ENCODE measurements at regions not wholly inside any gene's neighbourhood (a gene's known extent, or its start where the extent isn't known, plus 50 kb on each side); places are given as distances from the start of the nearest gene placed in this dataset.

DNA sequence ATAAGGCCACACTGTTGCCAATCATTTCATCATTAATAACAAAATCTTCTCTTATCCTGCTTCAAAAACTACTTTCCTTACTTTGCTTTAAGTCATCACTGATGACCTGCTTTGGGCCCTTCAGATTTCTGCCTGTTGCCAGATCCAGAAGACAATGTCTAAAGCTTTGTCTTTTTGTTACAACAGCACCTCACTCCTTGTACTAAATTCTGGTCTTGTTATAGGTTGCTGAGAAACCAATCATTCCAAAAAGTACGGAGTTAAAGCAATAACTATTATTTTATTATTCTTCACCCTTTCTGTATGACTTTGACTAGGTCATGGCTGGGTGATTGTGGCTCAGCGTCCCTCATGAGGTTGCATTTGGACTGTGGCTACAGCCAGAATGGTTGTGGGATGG is 633.5 kb downstream of the PTPRU start:
- TF ChIP-seq POLR2A (IDR thresholded peaks at IDR 0.05; ENCODE audit: low read depth, low read length), result no peak
- FAIRE-seq (no peak), DNase-seq (ENCODE audit: insufficient read length, low spot score) (no peak)

DNA sequence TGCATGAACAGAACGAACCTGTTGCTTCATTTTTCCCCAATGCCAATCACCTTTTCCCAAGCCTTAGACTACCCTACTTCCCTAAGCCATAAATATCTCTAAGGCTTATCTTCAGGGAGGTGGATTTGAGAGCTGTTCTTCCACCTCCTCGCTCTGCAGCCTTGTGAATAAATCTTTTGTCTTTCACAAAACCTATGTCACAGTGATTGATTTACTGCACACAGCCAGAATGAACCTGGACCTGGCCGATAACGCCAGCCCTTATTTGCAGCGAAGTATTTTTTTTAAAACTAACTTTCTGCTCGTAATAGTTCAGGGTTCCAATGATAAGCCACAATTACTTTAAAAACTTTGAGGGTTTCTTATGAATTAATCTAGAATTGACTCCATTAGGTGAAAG is 632.6 kb downstream of the PTPRU start:
- TF ChIP-seq PAX5 (IDR thresholded peaks at IDR 0.05; ENCODE audit: insufficient read depth, low read length, severe bottlenecking), result no peak
- TF ChIP-seq POU2F2 (IDR thresholded peaks at IDR 0.05; ENCODE audit: low read depth, low read length), result no peak
- no peak for TF ChIP-seq TAF1 (IDR thresholded peaks at IDR 0.05; ENCODE audit: low read depth, low read length)
- no peak for TF ChIP-seq SPI1 (IDR thresholded peaks at IDR 0.05; ENCODE audit: low read depth, low read length)
- no peak for TF ChIP-seq POLR2AphosphoS5 (IDR thresholded peaks at IDR 0.05; ENCODE audit: low read depth, low read length)
- TF ChIP-seq POLR2A (IDR thresholded peaks at IDR 0.05; ENCODE audit: low read depth, low read length), result no peak
- DNase-seq (ENCODE audit: insufficient read length, low spot score) (no peak), FAIRE-seq (no peak)

DNA sequence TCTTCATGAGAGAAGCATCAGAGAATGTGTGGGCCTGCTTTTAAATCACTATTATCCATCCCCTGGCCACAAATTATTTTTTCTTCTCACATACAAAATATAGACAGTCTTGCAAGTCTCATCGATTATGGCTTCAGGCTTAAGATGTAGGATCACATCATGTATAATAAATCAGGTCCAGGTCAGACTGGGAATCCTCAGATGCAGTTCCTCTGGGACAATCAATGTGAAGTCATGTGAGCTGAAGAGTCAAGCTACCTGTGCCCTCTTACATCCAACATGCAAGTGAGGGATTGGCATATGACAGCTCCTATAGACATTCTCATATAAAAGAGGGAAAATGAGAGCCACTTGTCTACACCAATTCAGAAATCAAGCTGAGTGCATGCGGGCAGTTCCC is 631.8 kb downstream of the PTPRU start:
- FAIRE-seq (no peak), DNase-seq (ENCODE audit: insufficient read length, low spot score) (no peak)
- TF ChIP-seq POU2F2 (IDR thresholded peaks at IDR 0.05; ENCODE audit: low read depth, low read length) (no peak), POLR2A (IDR thresholded peaks at IDR 0.05; ENCODE audit: low read depth, low read length) (no peak), PAX5 (IDR thresholded peaks at IDR 0.05; ENCODE audit: insufficient read depth, low read length, severe bottlenecking) (no peak), SPI1 (IDR thresholded peaks at IDR 0.05; ENCODE audit: low read depth, low read length) (no peak), POLR2AphosphoS5 (IDR thresholded peaks at IDR 0.05; ENCODE audit: low read depth, low read length) (no peak), TAF1 (IDR thresholded peaks at IDR 0.05; ENCODE audit: low read depth, low read length) (no peak)

DNA sequence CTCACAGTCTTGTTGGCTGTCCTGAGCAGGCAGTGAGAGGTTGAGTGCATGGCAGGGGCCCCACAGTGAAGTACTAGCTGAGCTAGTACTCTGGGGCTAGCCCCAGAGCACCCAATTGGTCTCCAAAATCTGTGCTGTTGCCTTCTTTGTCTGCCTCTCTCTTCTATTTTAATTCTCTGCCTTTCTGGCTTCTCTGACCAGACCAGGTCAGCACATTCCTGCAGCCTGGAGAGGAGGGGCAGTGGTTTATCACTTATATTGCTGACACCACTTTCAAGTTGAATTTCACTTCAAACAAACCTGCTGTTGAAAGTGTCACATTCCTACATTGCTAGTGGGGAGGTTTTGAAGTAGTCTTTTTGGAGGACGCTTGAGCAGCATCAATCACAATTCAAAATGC is 628.7 kb downstream of the PTPRU start:
- TF ChIP-seq SPI1 (IDR thresholded peaks at IDR 0.05; ENCODE audit: low read depth, low read length) (no peak), POU2F2 (IDR thresholded peaks at IDR 0.05; ENCODE audit: low read depth, low read length) (no peak), PAX5 (IDR thresholded peaks at IDR 0.05; ENCODE audit: insufficient read depth, low read length, severe bottlenecking) (no peak), POLR2AphosphoS5 (IDR thresholded peaks at IDR 0.05; ENCODE audit: low read depth, low read length) (no peak), POLR2A (IDR thresholded peaks at IDR 0.05; ENCODE audit: low read depth, low read length) (no peak), TAF1 (IDR thresholded peaks at IDR 0.05; ENCODE audit: low read depth, low read length) (no peak)
- FAIRE-seq, result no peak
- no peak for DNase-seq (ENCODE audit: insufficient read length, low spot score)

DNA sequence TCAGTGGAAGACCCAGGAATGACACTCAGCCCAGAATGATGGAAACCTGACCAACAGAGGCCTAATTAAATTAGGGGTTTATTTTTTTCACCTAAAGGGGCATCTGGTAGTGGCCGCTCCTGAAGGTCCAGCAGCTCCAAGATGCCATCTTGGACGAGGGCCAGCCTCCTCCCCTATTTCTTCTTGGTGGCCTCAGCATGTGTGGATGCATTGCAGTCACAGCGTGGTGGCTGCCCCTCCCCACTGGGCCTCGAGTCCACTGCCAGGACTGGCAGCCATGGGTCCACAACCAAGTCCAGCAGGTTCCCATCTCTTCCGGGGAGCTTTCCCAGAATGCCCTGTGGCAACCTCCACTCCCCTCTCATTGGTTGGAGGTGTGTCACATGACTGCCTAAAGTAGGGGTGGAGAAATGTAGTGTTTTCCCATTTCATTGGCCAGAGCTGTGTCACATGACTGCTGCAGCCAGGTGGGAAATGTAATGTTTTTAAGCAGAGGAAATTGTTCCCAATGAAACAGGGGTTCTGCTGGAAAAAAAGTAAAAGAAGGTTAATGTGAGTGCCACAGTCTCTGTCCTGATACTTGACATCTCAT is 628.2 kb downstream of the PTPRU start:
- DNase-seq (ENCODE audit: insufficient read length, low spot score), result no peak
- TF ChIP-seq POU2F2 (IDR thresholded peaks at IDR 0.05; ENCODE audit: low read depth, low read length), result no peak
- no peak for TF ChIP-seq SPI1 (IDR thresholded peaks at IDR 0.05; ENCODE audit: low read depth, low read length)

DNA sequence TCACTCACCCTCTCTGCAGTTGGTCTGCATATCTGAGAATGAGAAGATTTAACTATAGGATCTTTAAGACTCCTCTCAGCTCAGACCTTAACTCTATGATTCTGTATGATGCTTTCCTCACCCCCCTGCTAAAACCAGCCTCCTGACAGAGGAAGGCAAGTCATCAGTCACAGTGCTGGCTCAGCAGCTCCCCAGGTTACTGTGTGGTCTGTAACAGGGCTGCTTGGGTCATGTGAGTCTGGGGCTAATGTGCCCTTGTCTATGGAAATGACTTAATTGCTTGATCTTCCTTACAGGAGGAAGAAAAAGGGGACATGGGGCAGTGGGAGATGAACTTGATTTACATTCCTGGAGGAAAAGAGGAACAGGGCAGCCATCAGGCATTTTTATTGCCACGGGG is 625.6 kb downstream of the PTPRU start:
- TF ChIP-seq PAX5 (IDR thresholded peaks at IDR 0.05; ENCODE audit: insufficient read depth, low read length, severe bottlenecking) (no peak), SPI1 (IDR thresholded peaks at IDR 0.05; ENCODE audit: low read depth, low read length) (no peak), POU2F2 (IDR thresholded peaks at IDR 0.05; ENCODE audit: low read depth, low read length) (no peak), TAF1 (IDR thresholded peaks at IDR 0.05; ENCODE audit: low read depth, low read length) (no peak), POLR2AphosphoS5 (IDR thresholded peaks at IDR 0.05; ENCODE audit: low read depth, low read length) (no peak), POLR2A (IDR thresholded peaks at IDR 0.05; ENCODE audit: low read depth, low read length) (no peak)
- no peak for FAIRE-seq
- DNase-seq (ENCODE audit: insufficient read length, low spot score), result no peak

More for the DNA sequence above, 628.2 kb downstream of the PTPRU start:
- FAIRE-seq, result no peak

DNA sequence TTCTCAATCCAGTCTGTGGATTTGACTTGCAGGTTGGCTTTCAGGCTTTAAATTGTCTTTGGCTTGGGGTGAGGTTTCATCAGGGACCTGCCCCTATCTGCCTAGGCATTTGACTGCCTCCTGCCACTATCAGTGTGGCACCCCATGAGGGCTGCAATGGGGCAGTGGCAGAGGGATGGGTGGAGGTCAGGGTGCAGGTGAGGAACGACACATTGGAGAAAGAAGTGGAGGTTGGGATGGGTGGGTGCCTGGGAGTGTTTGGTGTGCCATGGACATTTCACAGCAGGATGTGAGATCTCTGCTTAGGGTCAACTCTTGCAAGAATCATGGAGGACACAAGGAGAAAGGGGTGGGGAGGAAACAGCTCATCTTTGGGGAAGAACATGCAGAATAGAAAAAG is 625.1 kb downstream of the PTPRU start:
- DNase-seq (ENCODE audit: insufficient read length, low spot score) (no peak), FAIRE-seq (no peak)
- TF ChIP-seq SPI1 (IDR thresholded peaks at IDR 0.05; ENCODE audit: low read depth, low read length), result no peak
- TF ChIP-seq POU2F2 (IDR thresholded peaks at IDR 0.05; ENCODE audit: low read depth, low read length), result no peak

DNA sequence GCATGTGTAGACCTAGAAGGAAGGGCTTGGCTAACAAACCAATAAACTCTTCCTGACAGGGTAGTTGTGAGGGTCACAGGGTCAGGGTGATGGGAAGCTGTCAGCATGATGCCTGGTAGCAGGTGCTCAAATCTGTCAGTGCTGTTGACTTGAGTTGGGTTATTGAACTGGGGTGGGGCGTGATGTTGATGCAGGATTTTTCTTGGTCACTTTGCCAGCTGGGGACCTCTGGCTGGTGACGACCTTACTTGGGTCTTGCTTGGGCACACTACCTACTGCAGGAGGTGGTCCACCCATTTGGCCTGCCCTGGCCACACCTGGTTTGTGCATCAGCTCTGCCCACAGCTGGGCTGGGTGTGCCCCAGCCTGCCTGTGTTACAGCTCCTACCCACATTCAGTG is 624.4 kb downstream of the PTPRU start:
- no peak for TF ChIP-seq PAX5 (IDR thresholded peaks at IDR 0.05; ENCODE audit: insufficient read depth, low read length, severe bottlenecking)
- no peak for TF ChIP-seq POLR2A (IDR thresholded peaks at IDR 0.05; ENCODE audit: low read depth, low read length)
- TF ChIP-seq TAF1 (IDR thresholded peaks at IDR 0.05; ENCODE audit: low read depth, low read length), result no peak
- no peak for TF ChIP-seq POU2F2 (IDR thresholded peaks at IDR 0.05; ENCODE audit: low read depth, low read length)
- TF ChIP-seq SPI1 (IDR thresholded peaks at IDR 0.05; ENCODE audit: low read depth, low read length), result no peak
- TF ChIP-seq POLR2AphosphoS5 (IDR thresholded peaks at IDR 0.05; ENCODE audit: low read depth, low read length), result no peak
- DNase-seq (ENCODE audit: insufficient read length, low spot score) (no peak), FAIRE-seq (no peak)

DNA sequence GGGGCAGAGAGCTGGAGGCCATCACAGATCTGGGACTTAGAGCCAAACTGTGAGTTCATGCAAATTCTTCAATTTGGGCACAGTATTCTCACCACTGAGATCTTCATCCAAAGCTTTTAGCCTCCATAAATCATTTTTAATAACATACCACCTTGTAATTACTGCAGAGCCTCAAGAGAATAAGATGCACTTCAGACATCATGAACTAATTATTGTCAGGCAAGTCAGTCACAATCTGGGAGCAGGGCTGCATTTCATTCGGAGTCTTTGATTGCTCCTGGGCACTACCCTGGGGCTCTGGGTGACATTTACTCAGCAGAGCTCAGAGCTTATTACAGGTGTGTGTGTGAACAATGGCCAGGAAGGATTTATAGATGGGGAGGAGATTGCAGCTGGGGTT is 623.7 kb downstream of the PTPRU start:
- TF ChIP-seq TAF1 (IDR thresholded peaks at IDR 0.05; ENCODE audit: low read depth, low read length) (no peak), POLR2A (IDR thresholded peaks at IDR 0.05; ENCODE audit: low read depth, low read length) (no peak), POU2F2 (IDR thresholded peaks at IDR 0.05; ENCODE audit: low read depth, low read length) (no peak), SPI1 (IDR thresholded peaks at IDR 0.05; ENCODE audit: low read depth, low read length) (no peak), PAX5 (IDR thresholded peaks at IDR 0.05; ENCODE audit: insufficient read depth, low read length, severe bottlenecking) (no peak), POLR2AphosphoS5 (IDR thresholded peaks at IDR 0.05; ENCODE audit: low read depth, low read length) (no peak)
- FAIRE-seq, result no peak

DNA sequence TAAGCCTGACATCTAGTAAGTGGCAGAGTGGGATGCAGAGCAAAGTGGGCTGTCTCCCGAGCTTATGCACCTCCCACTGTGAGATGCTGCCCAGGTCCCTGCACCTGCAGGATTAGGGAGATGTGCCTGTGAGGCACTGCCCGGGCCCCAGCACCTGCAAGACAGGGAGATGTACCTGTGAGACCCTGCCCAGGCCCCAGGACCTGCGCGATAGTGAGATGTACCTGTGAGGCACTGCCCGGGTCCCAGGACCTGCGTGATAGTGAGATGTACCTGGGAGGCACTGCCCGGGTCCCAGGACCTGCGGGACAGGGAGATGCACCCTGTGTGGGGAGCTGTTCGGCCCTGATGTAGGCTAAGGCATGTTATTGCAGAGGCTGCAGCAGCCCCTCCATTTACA is 622.8 kb downstream of the PTPRU start:
- DNase-seq (ENCODE audit: insufficient read length, low spot score) (no peak), FAIRE-seq (no peak)
- TF ChIP-seq PAX5 (IDR thresholded peaks at IDR 0.05; ENCODE audit: insufficient read depth, low read length, severe bottlenecking), result no peak
- no peak for TF ChIP-seq TAF1 (IDR thresholded peaks at IDR 0.05; ENCODE audit: low read depth, low read length)
- no peak for TF ChIP-seq POU2F2 (IDR thresholded peaks at IDR 0.05; ENCODE audit: low read depth, low read length)
- TF ChIP-seq SPI1 (IDR thresholded peaks at IDR 0.05; ENCODE audit: low read depth, low read length), result no peak
- TF ChIP-seq POLR2A (IDR thresholded peaks at IDR 0.05; ENCODE audit: low read depth, low read length), result no peak
- no peak for TF ChIP-seq POLR2AphosphoS5 (IDR thresholded peaks at IDR 0.05; ENCODE audit: low read depth, low read length)

More for the DNA sequence above, 623.7 kb downstream of the PTPRU start:
- no peak for DNase-seq (ENCODE audit: insufficient read length, low spot score)
